COR-L47 (cell line): ENCODE measurements at regions not wholly inside any gene's neighbourhood (a gene's known extent, or its start where the extent isn't known, plus 50 kb on each side); places are given as distances from the start of the nearest gene placed in this dataset.

Source experiments
- DNase-seq: peaks from one replicate; lab custom pipeline; 2025; lab: John Stamatoyannopoulos, UW

DNA sequence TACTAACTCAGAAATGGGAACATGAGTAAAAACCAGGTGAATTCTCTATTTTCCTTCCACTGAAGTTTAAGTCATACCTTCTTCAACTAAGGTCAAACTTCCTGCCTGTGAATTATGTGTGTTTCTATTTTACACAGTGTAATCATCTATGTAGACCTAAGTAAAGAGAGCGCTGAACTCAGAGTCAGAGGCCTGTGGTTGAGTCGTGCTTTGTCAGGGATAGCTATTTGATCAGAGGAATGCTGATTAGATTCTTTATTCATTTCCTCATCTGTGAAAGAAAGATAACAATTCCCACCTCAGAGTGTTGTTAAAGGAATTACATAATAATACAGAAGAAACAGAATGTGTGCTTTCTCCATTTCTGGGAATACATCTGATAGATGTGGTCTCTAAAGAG is 654.1 kb downstream of the STIM2 start:
- DNase-seq, result no peak

GRCh38 chr4:27515140-27515539 is 654.5 kb downstream of the STIM2 start:
- no peak for DNase-seq

DNA sequence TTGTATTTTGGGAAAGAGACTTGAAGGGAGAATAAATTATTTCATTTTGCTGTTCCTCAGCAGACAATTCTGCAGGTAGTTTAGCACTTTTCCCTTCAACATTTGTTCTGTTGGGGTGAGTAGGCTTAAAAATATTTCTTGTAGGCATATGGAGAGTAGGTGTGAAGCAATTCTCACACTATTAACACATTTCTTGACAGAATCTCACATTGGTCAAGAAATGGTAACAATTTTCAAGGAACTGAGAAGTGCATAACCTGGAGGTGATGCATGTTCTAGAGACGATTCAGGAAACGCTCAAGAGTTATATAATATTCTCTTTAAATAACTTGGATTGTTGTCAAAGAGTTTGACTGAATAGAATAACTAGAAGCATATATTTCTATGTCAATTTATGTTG is 658.2 kb downstream of the STIM2 start:
- DNase-seq, result no peak

GRCh38 chr4:27524224-27524623 is 663.6 kb downstream of the STIM2 start:
- no peak for DNase-seq

GRCh38 chr4:27534488-27534887 is 673.8 kb downstream of the STIM2 start:
- no peak for DNase-seq

DNA sequence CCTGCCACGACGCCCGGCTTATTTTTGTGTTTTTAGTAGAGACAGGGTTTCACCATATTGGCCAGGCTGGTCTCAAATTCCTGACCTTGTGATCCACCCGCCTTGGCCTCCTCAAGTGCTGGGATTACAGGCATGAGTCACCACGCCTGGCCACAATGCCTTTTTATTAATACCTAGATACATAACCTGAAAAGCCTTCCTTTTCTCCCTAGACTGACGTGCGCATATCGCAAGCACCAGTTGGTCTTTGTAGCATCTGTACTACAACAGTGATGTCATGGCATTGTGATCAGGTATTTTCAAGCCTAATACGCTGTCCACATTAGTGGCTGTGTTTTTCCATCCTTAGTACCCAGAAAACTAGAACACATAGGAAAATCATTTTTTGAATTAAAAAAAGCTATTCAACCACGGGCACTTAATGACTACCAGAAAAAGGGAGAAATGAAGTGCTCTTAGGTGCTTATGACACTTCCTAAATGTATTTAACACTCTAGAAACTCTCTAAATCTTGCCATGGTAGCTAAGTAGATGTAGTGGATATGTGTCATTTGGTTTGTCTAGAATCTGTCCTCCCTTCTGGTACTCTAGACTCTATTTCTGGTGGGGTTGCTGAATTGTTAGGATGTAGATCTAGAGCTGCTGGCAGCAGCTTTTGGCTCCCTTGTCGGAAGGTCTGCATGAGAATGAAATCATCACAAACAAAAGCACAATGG is 707.8 kb downstream of the STIM2 start:
- no peak for DNase-seq

DNA sequence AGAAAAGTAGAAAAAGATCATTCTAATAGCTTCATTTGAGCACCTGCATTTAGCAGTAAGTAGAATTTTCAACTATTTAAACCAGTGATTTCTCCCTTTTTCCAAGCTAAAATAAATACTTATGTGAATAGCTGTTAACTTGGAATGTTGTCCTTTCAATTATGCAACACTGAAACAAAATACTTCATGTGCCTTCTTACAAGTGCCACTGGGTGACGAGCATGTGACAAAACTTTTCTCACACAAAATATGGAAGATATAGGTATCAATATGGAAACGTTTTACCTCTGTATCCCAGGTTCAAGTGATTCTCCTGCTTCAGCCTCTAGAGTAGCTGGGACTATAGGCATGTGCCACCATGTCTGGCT is 708.3 kb downstream of the STIM2 start:
- DNase-seq, result no peak

DNA sequence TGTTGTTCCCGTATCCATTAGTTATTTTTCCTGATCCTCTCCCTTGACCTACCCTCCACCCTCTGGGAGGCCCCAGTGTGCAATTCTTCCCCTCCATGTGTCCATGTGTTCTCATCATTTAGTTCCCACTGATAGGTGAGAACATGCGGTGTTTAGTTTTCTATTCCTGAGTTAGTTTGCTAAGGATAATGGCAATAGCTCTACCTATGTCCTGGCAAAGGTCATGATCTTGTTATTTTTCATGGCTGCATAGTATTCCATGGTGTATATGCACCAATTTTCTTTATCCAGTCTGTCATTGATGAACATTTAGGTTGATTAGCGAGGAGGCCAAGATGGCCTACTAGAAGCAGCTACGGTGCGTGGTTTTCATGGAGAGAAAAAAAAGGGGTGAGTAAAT is 714.1 kb downstream of the STIM2 start:
- DNase-seq, result no peak

DNA sequence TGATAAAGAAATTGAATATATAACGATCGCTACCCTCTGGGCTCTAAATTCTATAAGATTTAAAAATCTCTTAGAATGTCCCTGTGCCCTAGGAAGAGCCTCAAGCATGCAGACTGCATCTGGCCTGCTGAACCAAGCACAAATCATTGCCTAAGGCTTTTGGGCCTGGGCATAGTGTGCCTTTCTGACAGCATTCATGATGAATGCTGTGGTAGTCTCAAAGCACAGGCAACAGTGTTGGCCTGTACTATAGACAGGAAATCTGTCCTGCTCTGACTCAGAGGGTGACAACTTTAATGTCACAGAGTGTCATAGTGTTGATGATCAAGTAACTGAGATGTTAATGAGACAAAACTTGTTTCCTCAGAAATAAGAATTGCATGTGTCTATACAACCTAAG is 717.3 kb downstream of the STIM2 start:
- no peak for DNase-seq

DNA sequence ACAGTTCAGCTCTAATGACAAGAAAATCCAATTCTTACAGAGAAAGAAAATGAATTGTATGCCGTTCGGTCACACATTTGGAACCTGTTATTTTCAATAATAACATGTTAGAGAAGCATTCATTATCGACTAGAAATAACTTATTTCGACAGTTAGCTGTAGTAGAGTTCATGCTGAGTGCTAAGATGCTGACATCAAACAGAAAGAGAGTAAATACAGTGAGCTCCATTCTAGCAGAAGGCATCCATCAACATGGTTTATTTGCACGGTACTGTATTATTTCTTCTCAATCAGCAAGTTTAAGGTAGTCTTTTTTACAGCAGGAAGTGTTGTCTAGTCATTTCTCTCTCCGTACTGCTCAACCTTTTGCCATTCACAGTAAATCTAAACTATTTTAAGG is 732.1 kb downstream of the STIM2 start:
- DNase-seq, result peak; percentile 7

GRCh38 chr4:27594922-27595321 is 734.3 kb downstream of the STIM2 start:
- DNase-seq, result peak; percentile 45

DNA sequence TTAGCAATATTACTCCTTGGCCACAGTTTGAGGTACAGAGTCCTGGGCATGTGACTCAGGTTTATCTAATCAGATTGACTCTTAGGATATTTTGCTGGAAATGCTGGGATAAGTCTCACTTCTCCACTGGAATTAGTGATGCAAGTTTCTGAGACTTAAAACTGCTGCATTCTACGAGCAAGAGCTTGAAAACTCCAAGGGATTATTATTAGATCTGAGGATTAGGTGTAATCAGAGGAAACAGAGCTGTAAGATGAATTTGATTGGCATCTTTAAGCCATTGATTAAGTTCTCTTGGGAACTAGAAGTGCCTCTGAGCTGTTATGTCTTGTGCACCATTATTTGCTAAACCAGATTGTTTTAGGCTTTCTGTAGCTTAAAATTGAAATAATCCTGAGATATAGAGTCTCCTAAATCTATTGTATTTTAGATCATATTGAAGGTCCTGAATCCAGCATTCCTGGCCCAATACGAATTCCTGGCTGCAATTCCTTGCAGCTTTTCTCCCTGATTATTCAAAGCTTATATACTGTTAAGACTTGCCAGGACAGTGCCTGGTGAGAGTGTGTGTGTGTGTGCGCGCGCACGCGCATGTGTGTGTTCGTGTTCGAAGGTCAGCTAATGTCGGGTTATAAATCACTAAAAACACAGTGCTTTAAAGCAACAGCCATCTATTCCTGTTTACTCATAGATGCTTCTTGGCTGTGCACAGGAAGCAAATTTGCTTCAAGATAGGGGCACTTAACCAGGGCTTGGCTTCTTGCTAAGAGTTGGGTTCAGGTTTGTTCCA is 735.1 kb downstream of the STIM2 start:
- no peak for DNase-seq

DNA sequence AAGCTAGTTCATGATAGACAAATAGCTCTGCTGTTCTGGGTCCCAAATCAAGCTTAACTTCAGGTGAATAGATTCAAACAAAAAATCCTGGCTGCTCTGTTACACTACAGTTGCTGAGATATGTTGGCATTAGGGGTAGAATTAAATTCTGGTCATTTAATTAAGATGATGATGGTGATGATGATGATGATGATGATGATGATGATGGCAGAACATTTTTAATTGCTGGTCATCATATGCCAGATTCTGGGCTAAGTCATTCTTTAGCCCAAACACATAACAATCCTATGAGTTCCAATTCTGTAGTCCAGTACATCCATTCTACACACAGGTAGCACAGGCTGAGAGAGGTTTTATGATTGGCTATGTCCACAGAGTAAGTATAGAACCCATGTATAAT is 741.5 kb downstream of the STIM2 start:
- no peak for DNase-seq

DNA sequence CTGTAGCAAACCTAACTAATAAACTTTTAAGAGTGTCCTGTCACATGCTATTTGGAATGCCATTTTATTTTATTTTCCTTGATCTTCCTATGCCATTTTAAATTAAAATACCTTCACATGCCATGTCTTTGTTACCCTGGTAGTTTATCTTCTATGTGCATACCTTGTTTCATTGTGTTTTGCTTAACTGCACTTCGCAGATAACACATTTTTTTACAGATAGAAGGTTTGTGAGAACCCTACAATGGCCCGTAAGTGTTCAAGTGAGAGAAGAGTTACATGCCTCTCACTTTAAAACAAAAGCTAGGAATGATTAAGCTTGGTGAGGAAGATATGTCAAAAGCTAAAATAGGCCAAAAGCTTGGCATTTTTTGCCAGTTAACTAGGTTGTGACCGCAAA is 744.1 kb downstream of the STIM2 start:
- no peak for DNase-seq

DNA sequence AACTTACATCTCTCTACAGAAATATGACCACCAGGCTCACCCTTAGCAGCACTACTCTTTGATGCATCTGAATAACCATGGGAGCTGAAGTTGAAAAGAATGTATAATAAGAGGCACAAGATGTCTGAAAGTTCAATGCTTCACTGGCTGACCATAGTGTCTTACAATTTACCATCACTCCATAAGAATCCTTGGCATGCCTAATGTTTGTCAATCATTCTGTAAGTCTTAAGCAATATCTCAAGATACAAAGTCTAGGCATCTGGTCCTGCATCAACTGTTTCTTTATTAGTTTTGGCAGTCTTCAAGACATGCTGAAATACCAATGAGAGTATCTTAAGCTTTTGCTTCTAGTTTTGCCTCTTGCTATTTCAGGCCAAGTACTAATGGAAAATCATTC is 755.5 kb downstream of the STIM2 start:
- DNase-seq, result no peak

DNA sequence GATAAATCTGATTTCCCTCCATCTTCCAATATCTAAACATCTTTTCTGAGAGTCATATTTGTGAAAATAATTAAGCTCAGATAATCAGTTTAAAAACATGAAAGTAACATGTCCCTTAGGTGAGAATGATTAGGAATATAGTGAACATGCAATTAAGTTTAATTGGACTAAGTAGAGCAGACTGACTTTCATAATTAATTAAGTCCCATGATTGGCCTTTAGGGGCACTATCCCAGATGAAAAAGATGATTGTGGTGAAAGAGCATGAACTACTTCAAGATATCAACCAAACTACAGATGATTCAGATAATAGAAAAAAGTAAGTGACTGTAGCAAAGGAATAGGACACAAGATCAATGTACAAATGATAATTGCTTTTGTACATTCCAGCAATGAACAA is 758.8 kb downstream of the STIM2 start:
- no peak for DNase-seq

DNA sequence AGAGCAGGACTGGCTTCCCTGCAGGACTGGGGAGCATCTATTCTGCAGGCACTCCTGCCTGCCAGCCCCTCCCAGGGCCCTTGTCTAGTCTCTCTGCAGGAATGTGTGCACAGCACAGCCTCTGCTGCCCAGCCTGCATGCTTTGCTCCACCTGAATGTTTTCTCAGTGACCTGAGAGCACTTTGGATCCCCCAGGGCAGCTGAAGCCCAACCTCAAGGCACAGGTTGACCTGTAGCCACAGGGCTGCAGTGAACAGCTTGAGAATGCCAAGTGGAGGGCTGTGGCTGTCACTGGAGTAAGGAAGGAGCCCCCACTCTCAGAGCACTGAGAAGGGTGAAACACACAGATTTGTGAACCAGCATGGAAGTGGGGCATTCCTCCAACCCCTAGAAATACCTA is 760.2 kb downstream of the STIM2 start:
- DNase-seq, result no peak

GRCh38 chr4:27624749-27625148 is 764.1 kb downstream of the STIM2 start:
- DNase-seq, result no peak

GRCh38 chr4:27628609-27629008 is 768.0 kb downstream of the STIM2 start:
- no peak for DNase-seq

DNA sequence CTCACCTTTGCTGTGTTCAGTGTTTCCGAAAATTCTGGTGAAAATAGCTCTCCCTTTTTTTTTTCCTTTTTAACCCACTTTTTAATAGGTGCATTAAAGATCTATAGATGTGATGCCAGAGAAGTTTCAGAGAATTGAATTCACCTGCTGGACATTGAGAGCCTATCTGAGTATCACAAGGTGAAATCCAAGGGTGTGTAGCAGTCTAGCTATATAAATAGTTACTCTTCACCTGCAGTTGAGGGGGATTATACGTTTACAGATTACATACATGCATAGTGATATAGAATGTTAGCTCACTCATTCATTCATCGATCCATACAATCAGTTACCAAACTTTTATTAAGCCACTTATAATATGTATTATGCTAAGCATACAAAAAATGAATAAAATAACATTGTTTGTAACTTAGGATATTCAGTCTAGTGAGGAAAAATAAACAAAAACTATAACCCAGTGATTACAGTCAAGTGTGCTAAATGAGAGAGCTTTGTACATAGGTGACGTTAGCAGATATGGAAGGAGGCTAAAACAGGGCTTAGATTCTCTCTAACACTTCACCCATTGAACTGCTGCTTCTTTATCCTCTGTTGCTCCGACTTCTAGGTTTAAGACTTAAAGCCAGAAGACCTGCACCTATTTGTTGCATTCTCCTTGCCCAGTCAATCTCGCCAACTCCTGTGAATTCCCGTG is 769.0 kb downstream of the STIM2 start:
- no peak for DNase-seq

DNA sequence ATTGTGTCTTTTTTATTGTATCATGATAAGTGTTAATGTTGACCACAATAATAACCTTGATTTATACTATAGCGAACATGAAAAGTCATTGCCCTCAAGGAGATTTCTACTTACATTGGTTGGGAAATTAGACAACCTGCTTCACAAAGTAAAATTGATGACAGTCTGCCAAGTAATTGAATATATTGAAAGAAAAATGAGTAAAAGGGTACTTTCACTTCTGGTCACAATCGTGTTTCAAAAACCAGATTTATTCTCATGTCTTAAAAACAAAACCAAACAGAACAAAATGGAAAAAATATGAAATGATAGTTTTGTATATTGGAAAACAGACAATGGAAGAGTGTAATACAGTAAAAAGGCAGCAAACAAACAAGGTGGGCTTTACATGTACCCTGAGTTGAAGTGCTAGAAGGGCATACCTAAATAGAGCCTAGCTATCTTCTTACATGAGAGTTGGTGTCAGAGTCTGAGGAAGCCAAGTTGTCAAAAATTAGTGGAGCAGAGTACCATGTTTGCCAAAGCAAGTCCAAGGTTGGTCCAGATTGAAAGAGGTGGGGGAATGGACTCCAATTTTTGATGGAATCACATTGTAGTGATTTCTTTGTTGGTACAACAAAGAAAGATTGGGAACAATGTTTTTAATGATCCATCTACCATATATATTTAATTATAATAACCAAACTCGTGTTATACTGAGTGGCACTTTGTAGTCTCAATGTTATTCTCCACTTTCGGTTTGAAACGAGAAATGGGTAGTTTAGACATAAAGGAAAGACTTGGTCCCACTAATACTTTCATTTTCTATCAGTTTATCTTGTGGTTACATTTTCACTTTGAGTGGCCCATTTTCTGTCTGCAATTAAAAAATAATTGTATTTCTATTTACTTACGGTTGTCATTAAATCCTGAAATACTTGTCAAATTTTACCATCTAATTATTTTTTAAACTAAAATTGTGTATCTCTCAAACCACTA is 775.6 kb downstream of the STIM2 start:
- no peak for DNase-seq
